ENCODE measurements at regions not wholly inside any gene's neighbourhood (a gene's known extent, or its start where the extent isn't known, plus 50 kb on each side); places are given as distances from the start of the nearest gene placed in this dataset.

DNA sequence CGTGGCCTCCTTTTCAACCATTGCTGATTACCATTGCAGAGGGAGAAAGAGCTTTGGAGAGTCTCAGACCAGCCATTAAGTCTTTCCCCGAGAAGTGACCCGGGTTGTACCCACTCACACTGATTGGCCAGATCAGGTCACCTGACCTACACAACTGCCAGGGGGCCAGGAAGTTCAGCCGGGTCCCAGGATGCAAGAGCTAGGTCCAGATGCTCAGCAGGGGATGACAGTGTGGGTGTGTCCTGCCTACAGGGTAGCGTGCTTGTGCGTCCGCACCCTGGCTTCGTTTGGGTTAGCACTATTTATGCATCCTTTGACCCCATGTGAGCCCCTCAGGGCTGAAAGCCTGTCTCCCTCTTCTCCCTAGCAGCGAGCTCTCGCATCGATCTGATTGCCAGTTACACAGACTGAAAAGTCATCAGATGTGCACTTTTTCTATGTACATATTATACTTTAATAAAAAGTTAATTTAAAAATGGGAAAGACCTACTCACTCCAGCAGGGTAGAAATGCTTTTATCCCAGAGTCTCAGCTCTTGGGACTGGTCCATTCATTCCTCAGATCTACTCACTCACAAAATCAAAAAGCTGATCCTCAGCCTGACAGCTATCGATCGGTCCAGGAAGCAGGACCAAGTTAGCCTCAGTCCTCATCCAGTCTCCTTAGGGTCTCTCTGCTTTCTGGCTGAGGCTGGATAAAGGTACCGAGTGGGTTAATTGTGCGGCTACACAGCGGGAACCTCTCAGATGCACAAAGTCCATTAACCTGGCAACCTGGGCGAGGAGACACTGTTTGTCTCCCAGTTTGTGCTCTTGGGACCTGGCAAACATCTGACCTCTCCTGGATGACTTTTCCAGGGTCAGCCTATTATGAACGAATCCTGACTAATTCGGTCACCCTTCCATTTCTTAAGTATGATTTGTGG, 68.0 kb downstream of the SERPINA3 start (continued):
- peak; percentile 34; the same call in 1 of the 2 replicates for TF ChIP-seq SMAD3 (CRISPR knock-in tag; IDR thresholded peaks at IDR 0.05)
- no peak for TF ChIP-seq ONECUT2 (CRISPR knock-in tag; IDR thresholded peaks at IDR 0.05)
- no peak for TF ChIP-seq THAP11 (CRISPR knock-in tag; IDR thresholded peaks at IDR 0.05)
- no peak for TF ChIP-seq ZNF44 (CRISPR knock-in tag; IDR thresholded peaks at IDR 0.05)
- no peak for TF ChIP-seq CCAR2 (optimal IDR thresholded peaks at IDR 0.05; ENCODE audit: low read depth, low read length)
- no peak for TF ChIP-seq ZNF772 (CRISPR knock-in tag; IDR thresholded peaks at IDR 0.05)
- peak; percentile 60; the same call in 1 of the 2 replicates for TF ChIP-seq KDM6A (CRISPR knock-in tag; IDR thresholded peaks at IDR 0.05; ENCODE audit: low read depth)
- TF ChIP-seq RCOR2 (CRISPR knock-in tag; IDR thresholded peaks at IDR 0.05) = no peak
- TF ChIP-seq ZNF570 (CRISPR knock-in tag; IDR thresholded peaks at IDR 0.05; ENCODE audit: borderline replicate concordance) = no peak
- TF ChIP-seq ZNF468 (CRISPR knock-in tag; IDR thresholded peaks at IDR 0.05) = no peak
- TF ChIP-seq, protein P1, sequence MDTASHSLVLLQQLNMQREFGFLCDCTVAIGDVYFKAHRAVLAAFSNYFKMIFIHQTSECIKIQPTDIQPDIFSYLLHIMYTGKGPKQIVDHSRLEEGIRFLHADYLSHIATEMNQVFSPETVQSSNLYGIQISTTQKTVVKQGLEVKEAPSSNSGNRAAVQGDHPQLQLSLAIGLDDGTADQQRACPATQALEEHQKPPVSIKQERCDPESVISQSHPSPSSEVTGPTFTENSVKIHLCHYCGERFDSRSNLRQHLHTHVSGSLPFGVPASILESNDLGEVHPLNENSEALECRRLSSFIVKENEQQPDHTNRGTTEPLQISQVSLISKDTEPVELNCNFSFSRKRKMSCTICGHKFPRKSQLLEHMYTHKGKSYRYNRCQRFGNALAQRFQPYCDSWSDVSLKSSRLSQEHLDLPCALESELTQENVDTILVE (CRISPR knock-in tag; IDR thresholded peaks at IDR 0.05) = no peak
- no peak for TF ChIP-seq PRMT3 (CRISPR knock-in tag; IDR thresholded peaks at IDR 0.05; ENCODE audit: borderline replicate concordance, low read depth)
- TF ChIP-seq NFIC (IDR thresholded peaks at IDR 0.05; ENCODE audit: low read length) = peak; percentile 46; the same call in 1 of the 2 replicates
- no peak for TF ChIP-seq NONO (IDR thresholded peaks at IDR 0.05)
- no peak for TF ChIP-seq NONO (CRISPR knock-in tag; conservative IDR thresholded peaks at IDR 0.05)
- no peak for TF ChIP-seq RORA (CRISPR knock-in tag; IDR thresholded peaks at IDR 0.05)
- no peak for TF ChIP-seq ZNF577 (CRISPR knock-in tag; IDR thresholded peaks at IDR 0.05; ENCODE audit: borderline replicate concordance, low read depth)
- TF ChIP-seq, protein P2, sequence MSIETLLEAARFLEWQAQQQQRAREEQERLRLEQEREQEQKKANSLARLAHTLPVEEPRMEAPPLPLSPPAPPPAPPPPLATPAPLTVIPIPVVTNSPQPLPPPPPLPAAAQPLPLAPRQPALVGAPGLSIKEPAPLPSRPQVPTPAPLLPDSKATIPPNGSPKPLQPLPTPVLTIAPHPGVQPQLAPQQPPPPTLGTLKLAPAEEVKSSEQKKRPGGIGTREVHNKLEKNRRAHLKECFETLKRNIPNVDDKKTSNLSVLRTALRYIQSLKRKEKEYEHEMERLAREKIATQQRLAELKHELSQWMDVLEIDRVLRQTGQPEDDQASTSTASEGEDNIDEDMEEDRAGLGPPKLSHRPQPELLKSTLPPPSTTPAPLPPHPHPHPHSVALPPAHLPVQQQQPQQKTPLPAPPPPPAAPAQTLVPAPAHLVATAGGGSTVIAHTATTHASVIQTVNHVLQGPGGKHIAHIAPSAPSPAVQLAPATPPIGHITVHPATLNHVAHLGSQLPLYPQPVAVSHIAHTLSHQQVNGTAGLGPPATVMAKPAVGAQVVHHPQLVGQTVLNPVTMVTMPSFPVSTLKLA (IDR thresholded peaks at IDR 0.05) = no peak
- 0 out of 2 replicates have a peak, but pooled peaks have one; percentile 27 for TF ChIP-seq ZNF747 (CRISPR knock-in tag; IDR thresholded peaks at IDR 0.05; ENCODE audit: borderline replicate concordance)
- TF ChIP-seq, protein P3, sequence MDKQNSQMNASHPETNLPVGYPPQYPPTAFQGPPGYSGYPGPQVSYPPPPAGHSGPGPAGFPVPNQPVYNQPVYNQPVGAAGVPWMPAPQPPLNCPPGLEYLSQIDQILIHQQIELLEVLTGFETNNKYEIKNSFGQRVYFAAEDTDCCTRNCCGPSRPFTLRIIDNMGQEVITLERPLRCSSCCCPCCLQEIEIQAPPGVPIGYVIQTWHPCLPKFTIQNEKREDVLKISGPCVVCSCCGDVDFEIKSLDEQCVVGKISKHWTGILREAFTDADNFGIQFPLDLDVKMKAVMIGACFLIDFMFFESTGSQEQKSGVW (CRISPR knock-in tag; IDR thresholded peaks at IDR 0.05; ENCODE audit: borderline replicate concordance) = no peak
- TF ChIP-seq ZNF773 (CRISPR knock-in tag; IDR thresholded peaks at IDR 0.05; ENCODE audit: borderline replicate concordance) = no peak
- TF ChIP-seq ZMYM4 (CRISPR knock-in tag; IDR thresholded peaks at IDR 0.05) = peak; percentile 48; the same call in 1 of the 2 replicates
- TF ChIP-seq STAG1 (CRISPR knock-in tag; IDR thresholded peaks at IDR 0.05) = peak; percentile 55
- no peak for TF ChIP-seq MATR3 (CRISPR knock-in tag; IDR thresholded peaks at IDR 0.05)
- TF ChIP-seq ZNF101 (CRISPR knock-in tag; IDR thresholded peaks at IDR 0.05; ENCODE audit: borderline replicate concordance, low read depth) = no peak
- TF ChIP-seq, protein P4, sequence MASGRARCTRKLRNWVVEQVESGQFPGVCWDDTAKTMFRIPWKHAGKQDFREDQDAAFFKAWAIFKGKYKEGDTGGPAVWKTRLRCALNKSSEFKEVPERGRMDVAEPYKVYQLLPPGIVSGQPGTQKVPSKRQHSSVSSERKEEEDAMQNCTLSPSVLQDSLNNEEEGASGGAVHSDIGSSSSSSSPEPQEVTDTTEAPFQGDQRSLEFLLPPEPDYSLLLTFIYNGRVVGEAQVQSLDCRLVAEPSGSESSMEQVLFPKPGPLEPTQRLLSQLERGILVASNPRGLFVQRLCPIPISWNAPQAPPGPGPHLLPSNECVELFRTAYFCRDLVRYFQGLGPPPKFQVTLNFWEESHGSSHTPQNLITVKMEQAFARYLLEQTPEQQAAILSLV (CRISPR knock-in tag; IDR thresholded peaks at IDR 0.05; ENCODE audit: borderline replicate concordance) = no peak

Measured in HepG2 (cell line).